AG20443 (cell line): ENCODE measurements at regions not wholly inside any gene's neighbourhood (a gene's known extent, or its start where the extent isn't known, plus 50 kb on each side); places are given as distances from the start of the nearest gene placed in this dataset.

Source experiments
- DNase-seq: peaks from one replicate; pipeline ENCODE4 v3.0.0; 2012; ENCODE audit warnings: low spot score, mixed read lengths

DNA sequence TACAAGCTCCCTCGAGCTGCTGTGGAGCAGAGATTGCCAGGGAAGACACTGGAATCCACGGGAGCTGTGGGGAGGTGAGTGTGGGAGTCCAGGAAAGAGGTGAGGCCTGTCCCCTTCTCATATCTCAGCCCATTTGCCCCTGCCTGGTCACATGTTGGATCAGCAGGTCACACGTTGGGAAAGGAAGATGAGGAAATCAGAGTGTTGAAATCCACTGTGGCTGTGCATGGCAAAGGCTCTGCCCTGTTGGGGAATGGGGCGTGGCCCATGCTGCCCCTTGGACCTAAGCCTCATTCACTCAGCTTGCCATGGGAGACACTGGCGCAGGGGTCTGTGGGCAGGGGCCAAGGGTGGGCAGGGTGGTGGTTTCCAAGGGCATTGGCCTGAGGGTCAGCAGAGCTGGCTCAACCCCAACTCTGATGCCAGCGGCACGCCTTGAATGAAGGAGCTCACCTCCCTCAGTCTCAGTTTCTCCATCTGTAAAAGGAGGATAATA is 85.4 kb upstream of the CPEB4 start:
- DNase-seq, result peak; percentile 68

DNA sequence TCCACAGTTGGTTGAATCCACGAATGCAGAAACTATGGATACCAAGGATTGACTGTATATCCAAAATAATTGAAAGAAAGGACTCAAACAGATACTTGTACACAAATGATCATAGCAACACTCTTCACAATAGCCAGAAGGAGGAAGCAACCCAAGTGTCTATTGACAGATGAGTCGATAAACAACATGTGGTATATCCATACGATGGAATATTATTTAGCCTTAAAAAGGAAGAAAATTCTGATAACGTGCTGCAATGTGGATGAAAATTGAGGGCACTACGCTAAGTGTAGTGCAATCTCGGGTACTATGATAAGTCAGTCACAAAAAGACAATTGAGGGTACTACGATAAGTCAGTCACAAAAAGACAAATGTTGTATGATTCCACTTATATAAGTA is 83.6 kb upstream of the CPEB4 start:
- DNase-seq, result no peak

DNA sequence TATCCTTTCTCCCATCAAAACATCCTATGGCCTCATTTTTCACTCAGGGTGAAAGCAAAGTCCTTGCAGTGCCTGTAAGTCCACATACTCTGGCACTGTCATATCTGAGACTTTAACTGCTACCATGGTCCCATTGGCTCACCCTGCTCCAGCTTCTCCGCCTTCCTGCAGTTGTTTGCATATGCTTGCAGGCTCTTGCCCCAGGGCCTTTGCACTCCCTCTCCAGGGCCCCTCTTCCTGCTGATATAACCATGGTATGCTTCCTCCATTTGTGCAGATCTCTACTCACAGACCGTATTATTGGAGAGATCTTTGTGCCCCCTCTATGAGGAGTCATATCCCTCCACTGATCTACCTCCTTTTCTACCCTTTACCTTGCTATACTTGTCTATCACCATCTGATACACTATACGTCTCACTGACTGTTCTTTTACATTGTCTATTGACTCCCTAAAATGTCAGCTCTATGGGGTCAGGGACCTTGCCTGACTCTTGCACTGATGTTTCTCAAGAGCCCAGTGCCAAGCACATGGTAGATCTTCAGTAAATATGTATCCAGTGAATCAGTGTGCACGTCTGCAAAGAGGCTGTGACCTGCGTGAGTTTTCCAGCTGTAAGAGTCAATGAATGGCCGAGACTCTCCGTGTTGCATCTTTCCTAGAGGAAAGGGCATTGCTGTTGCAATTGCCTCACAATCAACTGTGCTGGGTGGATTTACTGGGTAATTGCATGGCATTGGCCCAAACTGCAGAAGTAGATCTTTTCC is 81.7 kb upstream of the CPEB4 start:
- no peak for DNase-seq

DNA sequence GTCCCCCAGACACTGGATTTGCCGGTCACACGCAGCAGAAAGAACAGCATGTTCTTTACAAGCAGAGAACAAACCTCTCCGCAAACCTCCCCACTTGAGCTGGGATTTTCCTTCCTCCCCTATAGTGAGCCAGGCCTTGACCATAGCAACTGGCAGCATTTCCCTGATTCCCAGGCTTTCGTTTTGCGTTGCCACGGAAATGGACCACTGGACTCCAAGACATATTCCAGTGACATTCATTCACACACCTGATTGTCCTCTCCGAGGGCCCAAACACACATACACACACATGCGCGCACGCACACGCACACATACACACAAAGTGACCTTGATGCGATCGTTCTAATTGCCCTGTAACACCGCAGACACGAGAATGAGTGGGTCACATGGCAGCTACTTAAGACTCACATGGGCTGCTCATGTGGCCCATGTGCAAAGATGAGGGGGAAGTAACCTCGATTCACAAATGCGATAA is 80.9 kb upstream of the CPEB4 start:
- DNase-seq, result no peak

DNA sequence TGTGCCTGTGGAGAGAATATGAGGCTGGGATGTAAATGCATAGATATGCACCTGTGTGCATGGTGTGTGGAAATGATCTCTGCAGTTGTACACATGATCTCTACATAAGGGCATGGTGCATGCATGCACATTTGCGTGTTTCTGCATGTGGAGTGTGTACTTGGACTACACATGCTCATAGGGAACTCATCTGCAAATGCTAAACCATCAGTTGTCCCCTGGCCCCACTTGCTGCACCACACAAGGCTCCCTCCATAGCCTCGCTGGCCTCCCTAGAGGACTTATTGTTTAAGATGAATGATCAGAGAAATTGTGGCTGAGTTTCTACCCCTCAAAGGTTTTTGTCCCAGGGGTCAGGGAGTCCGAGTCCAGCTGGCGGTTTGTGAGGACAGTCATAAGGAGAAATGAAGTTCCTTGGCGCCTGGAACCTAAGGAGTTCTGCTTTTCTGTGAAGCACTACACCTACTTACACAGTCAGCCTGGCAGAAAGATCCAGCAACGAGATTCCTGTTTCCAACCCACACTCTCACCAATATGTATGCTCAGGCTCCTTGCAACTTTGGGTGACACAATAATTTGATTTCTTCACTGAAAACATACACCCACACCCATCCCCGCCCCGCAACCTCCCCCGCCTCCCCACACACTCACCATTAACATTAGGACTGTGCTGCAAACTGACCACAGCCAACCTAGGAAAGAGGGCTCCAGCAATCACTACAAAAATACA is 79.9 kb upstream of the CPEB4 start:
- DNase-seq, result no peak

DNA sequence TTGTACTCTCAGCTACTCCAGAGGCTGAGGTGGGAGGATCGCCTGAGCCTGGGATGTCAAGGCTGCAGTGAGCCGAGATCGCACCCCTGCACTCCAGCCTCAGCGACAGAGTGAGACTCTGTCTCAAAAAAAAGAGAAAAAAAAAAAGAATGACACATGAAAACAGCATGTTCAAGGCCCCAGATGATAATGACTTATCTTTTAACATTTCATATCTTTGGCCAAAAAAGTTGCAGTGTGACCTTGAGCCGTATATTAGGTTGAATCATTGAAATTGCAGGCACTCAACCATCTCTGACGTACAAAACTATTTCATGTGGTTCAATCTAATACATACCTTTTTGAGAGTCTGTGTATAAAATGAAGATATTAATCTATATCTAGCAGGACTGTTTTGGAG is 79.1 kb upstream of the CPEB4 start:
- DNase-seq, result no peak

DNA sequence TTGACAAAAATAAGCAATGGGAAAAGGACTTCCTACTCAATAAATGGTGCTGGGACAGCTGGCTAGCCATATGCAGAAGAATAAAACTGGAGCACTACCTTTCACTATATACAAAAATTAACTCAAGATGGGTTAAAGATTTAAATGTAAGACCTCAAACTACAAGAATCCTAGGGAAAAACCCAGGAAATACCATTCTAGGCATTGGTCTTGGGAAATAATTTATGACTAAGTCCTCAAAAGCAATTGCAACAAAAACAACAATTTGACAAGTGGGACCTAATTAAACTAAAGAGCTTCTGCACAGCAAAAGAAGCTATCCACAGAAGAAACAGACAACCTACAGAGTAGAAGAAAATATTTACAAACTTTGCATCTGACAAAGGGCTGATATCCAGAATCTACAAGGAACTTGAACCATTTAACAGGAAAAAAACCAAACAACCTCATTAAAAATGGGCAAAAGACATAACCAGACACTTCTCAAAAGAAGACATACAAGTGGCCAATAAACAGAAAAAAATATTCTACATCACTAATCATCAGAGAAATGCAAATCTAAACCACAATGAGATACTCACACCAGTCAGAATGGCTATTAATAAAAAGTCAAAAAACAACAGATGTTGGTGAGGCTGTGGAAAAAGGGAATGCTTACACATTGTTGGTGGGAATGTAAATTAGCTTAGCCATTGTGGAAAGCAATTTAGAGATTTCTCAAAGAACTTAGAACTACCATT is 75.2 kb upstream of the CPEB4 start:
- DNase-seq, result no peak

DNA sequence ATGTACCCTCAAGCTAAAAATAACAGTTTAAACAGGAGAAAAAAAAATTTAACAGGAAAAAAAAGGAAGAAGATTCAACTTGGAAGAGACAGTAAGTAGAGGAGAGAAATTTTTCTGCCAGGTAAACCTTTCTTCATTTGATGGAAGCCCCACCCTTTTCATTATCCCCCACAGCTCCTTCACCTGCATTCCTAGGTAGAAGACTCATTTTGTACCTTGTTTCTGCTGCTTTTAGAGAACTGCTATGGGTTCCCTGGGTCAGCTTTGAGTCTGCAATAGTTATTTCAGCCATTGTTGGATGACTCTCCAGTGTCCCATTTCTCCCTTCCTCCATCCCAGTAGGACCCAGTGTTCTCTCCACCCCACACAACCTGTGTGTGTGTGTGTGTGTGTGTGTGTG is 74.1 kb upstream of the CPEB4 start:
- DNase-seq, result no peak

DNA sequence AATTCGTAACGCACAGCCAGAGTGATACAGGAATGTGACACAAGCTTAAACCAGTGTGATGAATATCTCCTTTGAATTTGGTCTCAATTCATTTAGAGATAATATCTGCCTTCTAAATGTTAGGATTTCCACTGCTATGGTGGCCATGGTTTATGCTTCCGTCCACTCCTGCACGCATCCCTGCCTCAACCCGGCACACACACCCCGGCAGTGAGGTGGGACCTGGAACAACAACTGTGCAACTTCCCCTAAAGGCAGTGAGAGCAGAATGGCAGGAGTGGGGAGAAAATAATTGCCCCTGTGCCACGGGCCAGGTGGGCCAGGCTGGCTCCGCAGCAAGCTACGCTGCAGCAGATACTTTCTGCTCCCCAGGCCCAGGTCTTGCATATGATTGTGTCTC is 72.6 kb upstream of the CPEB4 start:
- DNase-seq, result no peak

DNA sequence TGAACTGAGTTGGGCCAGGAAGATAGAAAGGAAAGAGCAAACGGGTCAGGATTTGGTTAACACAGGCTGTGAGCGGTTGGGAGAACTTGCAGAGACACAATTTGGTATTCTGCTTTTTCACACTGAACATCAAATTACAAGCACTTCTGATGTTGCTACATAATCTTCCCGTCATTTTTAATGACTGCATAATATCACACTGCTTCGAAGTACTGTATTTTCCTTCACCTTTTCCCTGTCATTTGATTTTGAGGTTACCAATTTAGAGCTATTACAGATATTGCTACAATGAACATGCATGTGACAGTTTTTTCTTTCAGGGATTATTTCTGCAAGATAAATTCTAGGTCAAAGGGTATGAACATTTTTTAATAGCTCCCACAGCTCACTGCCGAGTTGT is 71.4 kb upstream of the CPEB4 start:
- no peak for DNase-seq

DNA sequence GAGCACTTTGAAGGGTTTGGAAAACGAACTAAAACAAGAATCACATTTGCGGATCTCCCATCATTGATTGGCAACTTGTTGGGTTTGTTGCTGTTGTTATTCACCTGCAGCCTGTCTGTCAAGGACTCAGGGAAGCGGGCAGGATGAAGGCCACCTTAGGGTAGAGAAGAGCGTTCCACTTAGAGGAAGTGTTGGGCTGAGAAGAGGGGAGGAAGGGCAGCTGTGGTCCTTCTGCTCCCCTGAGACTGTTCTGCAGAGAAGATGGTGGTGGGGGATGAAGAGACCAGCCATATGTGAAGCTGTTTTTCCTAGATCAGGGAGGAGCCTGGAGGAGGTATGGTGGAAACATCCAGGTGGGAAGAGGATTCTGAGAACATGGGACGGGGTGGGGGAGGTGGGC is 70.6 kb upstream of the CPEB4 start:
- no peak for DNase-seq

DNA sequence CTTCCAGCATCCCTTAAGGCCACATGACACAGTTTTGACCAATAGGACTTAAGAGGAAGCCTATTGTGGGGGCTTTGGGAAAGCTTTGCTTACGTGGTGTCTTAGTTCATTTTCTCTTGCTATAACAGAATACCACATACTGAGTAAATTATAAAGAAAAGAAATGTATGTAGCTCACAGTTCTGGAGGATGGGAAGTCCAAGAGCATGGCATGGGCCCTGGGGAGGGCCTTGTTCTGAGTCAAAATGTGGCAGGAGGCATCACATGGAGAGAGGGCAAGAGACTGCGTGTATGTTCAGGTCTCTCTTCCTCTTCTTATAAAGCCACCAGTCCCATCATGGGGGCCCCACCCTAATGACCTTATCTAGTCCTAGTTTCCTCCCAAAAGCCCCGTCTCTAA is 68.6 kb upstream of the CPEB4 start:
- no peak for DNase-seq

DNA sequence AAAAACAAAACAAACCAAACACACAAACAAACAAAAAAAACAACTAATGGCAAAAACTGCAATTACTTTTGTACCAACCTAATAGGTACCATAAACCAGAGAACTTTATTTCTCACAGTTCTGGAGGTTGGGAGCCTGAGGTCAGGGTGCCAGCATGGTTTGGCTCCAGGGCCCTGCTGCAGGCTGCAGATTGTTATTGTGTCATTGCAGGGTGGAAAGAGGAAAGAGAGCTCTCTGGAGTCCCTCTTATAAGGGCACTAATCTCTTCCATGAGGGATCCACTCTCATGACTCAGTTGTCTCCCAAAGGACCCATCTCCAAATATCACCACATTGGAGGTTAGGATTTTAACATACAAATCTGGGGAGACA is 64.9 kb upstream of the CPEB4 start:
- no peak for DNase-seq

DNA sequence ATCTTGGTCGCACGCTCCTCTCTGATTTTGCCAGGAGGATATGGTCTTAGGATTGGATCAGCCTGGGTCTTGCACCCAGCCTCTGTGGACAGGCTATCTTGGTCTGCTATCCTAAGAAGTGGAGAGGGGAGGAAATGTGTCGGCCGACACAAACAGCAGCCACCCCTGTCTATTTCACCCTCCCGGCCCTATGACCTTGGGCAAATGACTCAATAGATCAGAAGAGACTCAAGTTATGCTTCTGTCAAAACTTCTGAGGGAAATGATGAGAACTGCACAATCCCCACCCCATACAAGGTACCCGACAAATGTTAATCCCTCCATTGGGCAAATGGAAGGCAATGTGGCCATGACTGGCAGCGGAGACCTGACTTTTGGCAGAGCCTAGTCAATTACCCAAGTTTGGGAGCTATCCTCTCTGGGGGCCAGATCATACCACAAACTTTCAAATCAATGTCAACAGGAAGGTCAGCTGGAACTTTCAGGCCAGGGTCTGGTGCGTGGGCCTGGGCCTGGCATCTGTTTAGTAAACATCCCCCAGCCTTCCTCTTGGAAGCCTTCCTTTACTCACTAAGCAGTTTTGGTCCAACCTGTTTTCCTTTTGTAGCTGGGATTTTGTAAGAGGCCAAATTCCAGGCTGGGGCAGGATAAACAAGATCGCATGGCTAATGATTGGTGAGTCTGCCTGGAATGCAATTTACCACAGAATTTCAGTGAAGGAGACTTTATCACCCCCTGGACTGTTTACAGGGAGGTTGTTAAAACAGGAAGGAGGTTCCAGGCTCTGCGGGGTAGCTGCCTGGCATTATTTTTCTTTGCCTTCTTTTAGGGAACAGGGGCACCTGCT is 64.2 kb upstream of the CPEB4 start:
- peak; percentile 88 for DNase-seq

DNA sequence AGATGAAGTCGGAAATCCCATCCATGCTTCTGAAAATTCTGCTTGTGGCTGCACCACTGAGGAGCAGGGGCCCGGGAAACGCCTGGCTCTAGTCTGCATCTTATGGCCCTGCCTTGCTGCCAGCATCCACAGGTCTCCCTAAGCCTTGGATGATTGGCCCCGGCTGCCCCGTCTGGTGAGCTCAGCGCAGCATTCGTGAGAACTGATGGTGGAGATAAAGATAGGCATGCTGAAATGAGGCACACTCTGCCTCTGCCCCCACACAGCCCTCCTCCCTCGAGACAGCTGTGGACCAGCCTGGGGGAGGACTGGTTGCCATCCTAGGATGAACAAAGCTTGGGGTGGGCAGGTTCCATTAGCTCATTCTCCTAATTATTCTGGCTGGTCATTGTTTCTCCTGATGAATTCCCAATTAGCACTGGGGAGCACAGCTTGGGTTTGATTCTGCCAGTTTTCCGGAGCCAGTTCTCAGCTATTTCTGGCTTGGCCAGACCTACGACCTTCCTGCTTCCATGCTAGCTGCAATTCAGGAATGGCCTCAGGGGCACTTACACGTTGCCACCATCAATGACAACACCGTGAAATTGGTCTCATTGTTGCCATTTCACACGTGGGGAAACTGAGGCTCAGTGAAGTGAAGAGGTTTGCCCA is 62.8 kb upstream of the CPEB4 start:
- DNase-seq, result no peak

DNA sequence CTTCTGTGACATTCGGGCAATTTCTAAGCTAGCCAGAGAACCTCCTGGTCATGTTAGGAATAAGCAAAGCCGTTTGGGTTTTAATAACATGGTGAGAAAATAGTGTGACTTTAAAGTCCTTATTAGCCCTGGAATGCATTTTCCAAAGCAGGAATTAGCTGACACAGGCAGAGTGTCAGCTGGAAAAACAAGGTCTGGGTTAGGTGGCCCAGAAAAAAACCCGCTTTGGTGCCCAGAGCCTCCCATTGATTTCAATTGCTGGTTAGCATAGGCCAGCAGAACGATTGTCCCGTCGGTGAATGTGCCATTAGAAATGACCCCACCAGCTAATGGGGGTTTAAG is 62.1 kb upstream of the CPEB4 start:
- no peak for DNase-seq

DNA sequence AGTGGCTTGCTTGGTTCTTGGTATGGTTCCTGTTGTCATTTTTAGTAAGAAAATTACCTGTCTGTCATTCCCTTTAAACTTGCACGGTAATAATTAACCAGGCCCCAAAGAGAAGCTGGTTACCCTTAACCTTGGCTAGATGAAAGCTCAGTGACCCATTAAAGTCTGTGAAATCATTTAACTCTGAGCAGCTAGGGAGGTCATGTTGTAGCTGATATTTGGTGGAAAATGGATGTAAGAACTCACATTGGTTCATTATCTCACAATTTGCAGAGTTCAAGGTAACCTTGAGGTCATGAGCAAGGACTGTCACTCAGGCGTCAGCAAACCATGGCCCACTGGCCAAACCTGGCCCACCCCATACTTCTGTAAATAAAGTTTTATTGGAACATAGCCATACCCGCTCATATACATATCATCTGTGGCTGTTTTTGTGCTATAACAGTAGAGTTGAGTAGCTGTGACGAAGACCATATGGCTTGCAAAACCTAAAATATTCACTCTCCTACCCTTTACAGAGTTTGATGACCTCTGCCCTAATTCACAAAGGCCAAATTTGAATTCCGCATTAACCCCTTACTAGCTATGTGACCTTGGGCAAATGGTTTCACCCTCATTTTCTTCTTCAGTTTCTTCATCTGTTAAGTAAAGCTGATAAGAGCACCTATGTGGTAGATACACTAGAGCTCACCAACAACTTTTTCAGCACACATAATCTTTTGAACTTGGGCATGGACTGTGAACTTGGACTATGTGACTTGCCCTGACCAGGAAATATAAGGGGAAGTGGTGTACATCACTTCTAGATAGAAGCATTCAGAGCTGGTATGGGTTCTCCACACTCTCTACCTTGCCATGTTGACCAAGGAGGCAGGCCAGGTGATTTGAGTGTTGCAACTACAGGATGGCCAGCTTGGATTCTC is 61.5 kb upstream of the CPEB4 start:
- DNase-seq, result no peak

DNA sequence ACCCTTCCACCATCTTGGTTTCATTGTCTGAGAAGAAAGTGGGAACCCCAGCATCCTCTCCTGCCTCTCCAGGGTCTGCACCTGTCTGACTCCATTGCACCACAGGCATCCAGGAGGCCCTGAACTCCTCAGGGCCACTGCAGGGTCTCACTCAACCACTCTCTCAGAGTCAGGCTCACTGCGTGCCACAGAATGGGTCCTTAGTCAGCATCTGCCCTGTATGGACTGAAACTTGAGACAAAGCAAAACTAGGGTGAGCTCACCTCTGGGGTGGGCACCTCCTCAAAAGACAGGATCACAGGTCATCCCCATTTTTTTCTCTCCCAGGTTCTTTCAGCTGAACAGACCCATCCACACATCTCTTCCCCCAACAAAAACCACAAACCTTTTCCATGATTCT is 59.2 kb upstream of the CPEB4 start:
- no peak for DNase-seq

DNA sequence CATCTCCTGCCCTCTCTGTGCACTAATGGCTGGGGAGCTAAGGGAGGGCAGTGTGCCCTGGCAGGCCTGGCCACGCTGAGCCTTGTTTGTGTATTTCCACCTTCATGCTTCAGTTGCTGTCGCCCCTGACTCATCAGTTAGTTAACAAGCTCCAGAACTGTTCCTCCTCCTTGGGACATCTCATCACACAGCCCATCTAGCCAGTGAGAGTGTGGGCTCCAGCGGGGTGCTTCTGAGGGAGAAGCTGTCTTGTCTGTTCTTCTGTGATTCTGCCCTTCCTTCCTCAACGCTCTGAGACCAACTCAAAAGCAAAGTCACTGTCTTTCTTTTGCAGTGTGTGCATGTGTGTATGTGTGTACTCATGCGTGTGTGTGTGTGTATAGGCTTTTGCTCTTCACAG is 58.3 kb upstream of the CPEB4 start:
- peak; percentile 46 for DNase-seq

DNA sequence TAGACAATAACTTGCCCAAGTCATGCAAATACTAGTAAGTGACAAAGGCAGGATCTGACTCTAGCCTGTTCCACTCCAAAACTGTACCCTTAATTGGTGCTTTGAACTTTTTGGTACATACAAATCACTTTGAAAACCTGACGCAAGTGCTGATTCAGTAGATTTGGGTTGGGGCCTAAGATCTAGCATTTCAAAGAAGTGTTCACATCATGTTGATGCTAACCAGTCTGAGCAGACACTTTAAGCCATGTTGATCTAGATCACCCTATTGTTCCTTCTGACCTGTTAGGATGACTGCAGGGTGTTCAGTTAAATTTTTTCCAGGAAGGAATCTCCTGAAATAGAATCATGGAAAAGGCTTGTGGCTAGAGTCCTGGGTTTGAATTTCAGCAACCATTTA is 57.7 kb upstream of the CPEB4 start:
- no peak for DNase-seq
